Stimulated activated CD8-positive, alpha-beta memory T cell treated with anti-CD3 and anti-CD28 coated beads, Interleukin-7, amount 100 ng/mL, for 48 hours (primary cell): ENCODE measurements at regions not wholly inside any gene's neighbourhood (a gene's known extent, or its start where the extent isn't known, plus 50 kb on each side); places are given as distances from the start of the nearest gene placed in this dataset.

ENCODE experiments used
- DNase-seq, 2 donors: peaks; one replicate each; pipeline ENCODE4 v3.0.0-alpha.2; 2020; ENCODE audit warnings: low read depth in 1 of 2; ENCODE audit errors: extremely low read depth in 1 of 2

- no peak for DNase-seq
These were observed 96.9 kb upstream of the GLS start for GRCh38 chr2:190783513-190784263.

DNA sequence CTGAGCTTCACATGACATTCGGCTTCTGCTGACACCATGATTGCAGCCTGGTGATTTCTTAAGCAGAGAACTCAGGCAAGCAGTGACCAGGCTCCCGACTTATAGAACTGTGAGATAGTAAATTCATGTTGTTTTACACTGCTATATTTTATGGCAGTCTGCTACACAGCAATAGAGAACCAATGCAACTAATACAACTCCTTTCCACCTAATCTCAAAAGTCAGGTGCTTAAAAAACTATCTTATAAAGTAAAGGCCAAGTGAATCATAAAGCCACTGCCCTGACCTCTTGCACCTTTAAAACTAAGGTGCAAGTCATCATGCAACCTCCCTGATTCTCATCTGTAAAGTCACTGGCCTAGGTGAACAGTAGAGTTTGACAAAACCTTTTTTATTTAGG, 95.3 kb upstream of the GLS start:
- no peak for DNase-seq

DNA sequence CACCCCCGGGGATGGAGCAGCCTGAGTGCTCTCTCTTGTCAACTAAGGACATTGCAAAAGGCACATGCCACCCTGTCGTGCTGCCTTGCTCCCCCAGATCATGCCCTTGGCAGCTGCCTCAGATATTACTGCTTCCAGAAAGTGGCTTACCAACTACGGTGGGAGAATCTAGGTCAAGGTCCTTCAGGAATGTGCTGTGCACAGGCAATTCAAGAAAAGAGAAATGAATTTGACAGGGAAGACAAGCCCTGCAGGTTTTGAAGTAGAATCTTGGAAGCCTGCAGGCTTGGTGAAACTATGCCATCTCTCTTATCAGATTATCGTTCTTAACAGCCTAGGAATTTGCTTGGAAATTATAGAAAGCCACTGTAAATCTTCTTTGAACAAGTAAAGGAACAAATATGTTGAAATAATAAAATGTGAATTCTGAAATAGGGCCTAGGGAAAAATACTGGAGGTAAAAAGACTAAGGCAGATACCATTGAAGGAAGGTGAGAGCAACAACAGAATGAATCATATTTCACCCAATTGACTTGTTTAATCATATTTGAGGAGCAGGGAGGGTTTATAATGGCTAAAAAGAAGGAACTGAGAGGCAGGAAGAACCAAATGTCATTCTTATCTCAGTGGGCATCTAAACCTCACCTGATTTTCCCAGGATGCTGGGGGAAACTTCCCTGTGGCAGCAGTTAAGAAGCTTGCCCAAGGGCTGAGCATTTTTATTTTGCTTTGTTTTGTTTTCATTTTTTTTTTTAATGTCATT, 94.0 kb upstream of the GLS start:
- no peak for DNase-seq

DNA sequence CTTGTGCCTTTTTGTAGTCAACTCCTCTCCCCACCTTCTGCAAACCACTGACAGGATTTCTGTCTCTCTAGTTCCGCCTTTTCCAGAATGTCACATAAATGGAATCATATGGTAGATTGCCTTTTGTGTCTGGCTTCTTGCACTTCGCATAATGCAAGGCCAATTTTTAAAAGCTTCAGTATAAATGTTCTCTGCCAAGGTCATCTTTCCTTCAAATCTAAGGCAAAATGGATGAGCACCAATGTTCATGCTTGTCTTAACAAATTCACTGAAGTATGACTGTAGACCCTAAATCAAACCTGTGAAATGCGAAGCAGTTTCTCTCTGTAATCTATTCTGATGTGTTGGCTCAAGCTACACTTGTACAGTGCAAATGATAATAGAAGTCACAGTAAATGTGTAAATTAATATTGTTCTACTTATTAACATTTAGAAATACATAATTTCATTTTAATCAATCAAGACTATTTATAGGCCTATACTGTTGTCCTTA, 92.8 kb upstream of the GLS start:
- no peak for DNase-seq

GRCh38 chr2:190789074-190790004, 91.3 kb upstream of the GLS start:
- no peak for DNase-seq

DNA sequence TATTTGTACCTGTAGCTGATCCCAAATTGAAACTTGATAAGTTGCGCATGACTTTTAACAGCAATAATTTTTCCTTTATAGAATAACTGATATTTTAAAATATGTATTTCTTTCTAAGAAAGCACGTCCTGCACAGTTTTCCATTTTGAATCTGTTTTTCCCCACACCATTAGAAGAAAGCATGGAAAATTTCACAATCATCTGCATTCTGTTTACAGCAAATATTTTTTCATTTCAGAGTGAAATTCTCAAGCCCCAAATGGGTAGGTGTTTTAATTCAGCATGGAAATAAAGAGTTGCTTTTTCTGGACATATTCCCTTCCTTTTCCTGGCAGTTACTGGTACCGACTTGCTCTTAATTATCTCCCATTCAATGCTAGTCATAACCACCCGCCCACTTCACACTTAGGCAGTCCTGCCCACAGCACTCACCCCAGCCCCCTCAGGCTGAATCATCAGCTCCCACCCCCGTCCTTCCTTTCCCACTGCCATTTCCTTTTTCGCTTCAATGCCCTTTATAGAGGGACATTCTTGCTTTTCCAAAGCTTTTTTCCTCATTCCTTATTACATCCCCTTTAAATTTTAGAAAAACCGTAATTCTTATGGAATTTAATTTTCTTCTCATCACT, 89.2 kb upstream of the GLS start:
- peak; percentile 42 to 58 for DNase-seq

- no peak for DNase-seq
These were observed 88.5 kb upstream of the GLS start for GRCh38 chr2:190791976-190792575.

DNA sequence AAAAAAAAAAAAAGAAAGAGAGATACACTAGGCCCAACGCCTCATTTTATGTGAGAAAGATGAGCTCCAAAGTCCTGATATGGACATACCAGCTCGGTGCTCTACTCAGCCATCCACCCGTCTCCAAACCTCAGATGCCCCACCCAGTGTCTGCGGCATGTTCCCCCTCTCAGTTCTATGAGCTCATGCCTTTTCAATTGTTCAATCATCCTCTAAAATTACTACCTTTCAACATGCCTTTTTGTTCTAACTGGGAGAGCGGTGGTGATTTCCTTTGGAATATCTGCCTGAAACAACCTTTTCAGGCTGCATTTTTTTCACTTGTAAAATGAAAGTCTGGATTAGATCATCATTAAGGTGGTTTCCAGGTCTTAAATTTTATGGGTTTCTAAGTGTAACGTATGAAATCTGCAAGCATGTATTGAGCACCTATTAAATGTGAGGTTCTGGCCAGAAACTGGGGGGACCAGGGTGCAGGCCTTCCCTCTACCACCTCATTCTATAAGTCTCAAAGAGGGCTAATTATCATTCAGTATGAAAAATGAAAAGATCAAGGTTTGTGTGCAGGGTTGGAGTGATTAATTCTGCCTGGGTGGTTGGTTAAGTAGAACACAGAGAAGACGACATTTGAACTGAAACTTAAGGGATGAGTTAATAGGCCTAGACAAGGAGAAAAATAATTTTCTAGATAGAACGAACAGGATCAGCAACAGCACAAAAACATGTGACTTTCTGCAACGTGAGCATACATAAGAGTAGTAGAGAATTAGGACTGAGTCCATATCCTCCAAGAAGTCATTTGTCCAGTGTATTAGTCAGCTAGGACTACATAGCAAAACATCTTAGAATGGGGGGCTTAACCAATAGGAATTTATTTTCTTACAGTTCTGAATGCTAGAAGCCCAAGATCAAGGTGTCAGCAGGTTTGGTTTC, 87.4 kb upstream of the GLS start:
- no peak for DNase-seq

DNA sequence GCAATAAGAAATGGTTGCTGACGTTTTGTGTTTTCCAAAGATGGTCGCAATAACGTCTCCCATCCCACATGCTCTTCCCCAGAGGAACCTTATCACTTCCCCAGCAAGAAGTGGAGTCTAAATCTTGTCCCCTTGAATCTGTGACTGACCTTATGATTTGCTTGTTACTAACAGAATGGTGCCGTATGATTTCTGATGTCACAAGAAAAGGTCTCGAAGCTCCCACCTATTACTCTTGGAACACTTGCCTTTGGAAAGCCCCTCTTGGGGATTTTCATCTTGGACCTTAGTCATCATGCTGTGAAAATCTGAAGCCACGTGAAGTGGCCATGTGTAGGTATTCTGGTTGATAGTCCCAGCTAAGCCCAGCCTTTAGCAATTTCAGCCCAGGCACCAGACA, 86.2 kb upstream of the GLS start:
- no peak for DNase-seq

GRCh38 chr2:190794790-190795189, 85.8 kb upstream of the GLS start:
- no peak for DNase-seq

- DNase-seq = no peak
These were observed 84.9 kb upstream of the GLS start for GRCh38 chr2:190795686-190796085.

DNA sequence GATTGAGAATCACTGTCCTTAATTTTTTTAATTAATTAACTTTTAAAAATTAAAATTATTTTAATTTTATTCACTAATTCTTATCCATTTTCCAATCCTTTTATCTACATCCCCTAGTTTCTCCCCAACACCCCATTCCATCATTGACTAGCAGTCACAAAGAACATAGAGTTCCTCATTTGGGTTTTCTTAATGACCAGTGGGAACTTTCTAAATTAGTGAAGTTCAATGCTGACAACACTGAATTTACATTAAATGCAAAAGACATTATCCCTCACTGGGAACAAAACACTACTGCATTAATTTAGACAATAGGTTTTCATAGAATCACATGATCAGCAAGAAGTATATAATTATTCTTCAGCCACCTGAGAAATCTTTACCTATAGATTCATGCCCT, 80.6 kb upstream of the GLS start:
- DNase-seq = no peak

DNA sequence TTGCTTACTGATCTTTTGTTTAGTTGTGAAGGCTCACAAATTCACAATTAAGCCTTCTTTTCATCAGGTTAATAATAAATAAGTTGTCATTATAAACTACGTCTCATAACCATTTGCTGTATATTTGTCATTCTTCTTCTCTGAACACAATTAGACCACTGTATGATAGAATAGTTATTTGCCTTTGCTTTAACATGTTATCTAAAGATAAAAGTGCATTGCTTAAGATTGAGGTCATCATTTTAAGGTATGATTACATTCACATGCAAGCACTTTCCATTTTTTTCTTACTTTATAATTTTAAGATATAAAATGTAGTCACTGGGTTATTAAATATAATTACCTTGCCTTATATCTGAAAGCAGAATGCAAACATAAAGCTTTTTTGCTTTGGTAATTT, 80.1 kb upstream of the GLS start:
- no peak for DNase-seq

GRCh38 chr2:190802129-190802528, 78.5 kb upstream of the GLS start:
- no peak for DNase-seq

DNA sequence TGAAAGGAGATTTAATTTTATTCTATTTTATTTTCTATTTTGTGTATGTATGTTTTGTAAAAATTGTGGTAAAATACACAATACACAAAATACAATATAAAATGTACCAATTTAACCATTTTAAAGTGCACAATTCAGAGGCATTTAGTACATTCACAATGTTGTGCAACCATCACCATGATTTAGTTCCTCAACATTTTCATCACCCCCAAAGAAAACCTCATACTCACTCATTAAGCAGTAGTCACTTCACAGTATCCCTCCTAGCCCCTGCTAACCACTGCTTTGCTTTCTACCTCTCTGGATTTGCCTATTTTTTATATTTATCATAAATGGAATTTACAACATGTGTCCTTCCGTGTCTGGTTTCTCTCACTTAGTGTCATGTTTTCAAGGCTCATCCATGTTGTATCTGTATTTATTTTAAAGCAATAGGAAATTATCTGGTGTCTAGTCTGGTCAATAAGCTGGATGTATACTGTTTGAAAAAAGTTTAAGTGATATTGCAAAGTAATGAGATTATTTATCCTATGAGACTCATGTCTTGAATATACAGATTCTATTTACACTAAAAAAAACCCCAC, 77.9 kb upstream of the GLS start:
- DNase-seq = no peak

DNA sequence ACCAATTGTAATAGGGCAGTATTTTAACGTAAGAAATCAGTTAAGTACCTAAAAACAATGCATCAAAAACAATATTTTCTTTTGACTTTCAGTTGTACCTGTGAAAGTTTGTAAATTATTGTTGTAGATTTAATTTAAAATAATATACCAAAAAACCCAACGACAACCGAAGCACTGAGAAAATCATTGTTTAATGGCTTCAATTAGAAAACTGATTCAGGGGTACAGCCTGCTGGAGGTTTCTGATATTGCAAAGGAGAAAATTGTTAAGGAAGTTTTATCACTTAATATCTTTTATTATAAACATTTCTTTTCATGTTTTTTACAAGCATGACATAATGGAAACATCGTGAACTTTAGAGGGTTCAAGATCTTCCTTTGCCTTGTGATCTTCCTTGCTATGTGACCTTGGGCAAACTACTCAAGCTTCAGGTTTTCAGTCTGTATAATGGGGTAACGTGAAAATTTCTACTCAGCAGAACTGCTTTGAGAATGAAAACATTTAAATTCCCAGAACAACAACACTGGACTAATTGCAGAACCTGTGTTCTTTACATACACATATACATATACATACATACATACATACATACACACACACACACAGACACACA, 76.3 kb upstream of the GLS start:
- DNase-seq = no peak

DNA sequence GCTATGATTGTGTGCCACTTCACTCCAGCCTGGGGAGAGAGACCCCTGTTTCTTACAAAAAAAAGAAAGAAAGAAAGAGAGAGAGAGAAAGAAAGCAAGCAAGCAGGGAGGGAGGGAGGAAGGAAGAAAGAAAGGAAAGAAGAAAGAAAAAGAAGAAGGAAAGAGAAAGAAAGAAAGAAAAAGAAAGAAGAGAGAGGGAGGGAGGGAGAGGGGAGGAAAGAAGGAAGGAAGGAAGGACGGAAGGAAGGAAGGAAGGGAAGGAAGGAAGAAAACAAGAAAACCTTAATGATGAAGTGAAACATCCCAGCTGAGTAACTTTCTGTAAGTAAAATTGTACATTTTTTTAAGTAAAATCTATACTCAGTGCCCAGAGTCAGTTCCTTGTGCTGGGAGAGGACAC, 75.5 kb upstream of the GLS start:
- DNase-seq = no peak

DNA sequence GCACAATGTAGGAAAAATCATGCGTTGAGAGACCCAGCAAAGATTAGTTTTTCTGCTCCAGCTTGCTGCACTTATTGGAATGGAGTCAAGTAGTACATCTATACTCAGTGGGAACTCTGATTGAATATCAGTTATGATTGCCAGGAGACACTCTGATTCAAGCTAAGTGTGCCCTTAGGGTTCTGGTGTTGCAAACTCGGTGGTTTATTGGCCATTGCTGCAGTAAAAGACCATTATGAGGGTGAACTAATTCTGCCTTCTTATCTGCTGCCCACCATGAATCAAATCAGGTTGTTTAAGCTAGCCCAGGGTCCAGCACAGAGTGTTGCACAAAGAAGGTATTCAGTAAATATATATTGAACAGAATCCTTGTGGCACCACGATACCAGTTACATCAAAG, 74.8 kb upstream of the GLS start:
- no peak for DNase-seq

- no peak for DNase-seq
These were observed 72.7 kb upstream of the GLS start for GRCh38 chr2:190807886-190808285.
